ENCODE measurements at regions not wholly inside any gene's neighbourhood (a gene's known extent, or its start where the extent isn't known, plus 50 kb on each side); places are given as distances from the start of the nearest gene placed in this dataset.

- DNase-seq: peak; percentile 65
These were observed 219.0 kb downstream of the SH3BP4 start for GRCh38 chr2:235170536-235171521.

- DNase-seq: peak; percentile 16
These were observed 219.8 kb downstream of the SH3BP4 start for GRCh38 chr2:235171550-235172031.

DNA sequence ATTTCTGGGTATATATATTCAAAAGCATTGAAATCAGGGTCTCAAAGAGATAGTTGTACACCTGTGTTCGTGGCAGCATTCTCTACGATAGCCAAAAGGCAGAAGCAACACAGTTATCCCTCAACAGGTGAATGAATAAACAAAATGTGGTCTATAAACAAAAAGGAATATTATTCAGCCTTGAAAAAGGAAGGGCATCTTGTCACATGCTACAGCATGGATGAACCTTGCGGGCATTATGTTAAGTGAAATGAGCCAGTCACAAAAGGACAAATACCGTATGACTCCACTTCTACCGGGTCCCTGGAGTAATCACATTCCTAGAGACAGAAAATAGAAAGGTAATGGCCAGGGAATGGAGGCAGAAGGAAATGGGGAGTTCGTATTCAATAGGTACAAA is 228.8 kb downstream of the SH3BP4 start:
- no peak for DNase-seq

DNA sequence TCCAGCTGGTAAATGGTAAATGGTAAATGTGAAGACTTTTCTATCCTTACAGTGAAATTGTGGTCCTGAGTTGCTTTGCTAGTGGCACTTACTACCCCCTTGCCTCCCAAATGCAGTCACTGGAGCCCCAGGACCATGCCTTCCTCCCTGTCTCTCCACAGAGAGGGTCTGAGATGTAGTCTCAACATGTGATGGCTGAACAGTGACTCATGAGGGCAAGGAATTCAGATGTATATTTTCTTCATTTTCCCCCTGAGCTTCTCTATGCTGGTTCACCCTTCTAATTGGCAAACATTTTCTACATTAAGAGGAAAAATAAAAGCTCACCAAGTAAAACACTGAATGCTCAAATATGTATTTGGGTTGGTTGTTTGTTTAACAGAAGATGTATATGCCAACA is 232.0 kb downstream of the SH3BP4 start:
- DNase-seq: no peak

- no peak for DNase-seq
These were observed 236.0 kb downstream of the SH3BP4 start for GRCh38 chr2:235187806-235188205.

DNA sequence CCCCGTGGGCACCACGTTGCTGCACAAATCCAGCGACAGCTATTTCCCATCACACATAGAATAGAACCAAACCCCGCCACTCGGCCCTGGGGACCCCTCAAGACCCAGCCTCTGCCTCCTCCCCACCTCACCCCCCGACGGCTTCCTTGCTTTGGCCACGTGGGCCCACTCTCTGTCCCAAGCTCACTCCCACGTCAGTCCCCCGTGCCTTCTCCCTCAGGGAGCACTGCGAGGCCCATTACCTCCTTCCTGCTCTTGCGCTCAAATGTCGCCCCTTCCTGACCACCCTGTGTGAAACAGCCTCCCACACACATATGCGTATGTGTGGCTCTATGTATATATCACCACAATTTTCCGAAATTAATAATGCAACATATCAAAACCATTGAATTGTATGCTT is 239.7 kb downstream of the SH3BP4 start:
- no peak for DNase-seq

GRCh38 chr2:235191978-235192377 is 240.2 kb downstream of the SH3BP4 start:
- no peak for DNase-seq

DNA sequence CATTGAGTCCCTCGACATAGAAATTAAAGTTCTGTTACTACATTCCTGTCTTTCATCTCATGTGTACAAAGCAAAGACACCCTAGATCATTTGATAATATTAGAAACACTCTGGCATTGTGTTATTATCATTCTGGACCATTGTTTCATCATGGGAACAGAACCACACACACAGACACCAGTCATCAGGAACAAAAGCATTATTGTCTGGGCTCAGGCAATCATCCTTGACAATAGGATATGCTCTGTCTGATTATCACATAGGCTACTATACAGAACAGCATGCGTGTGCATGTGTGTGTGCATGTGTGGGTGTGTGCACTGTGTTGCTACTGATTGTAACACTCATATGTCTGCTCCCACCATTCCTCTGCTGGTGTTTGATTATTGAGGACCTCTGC is 242.5 kb downstream of the SH3BP4 start:
- no peak for DNase-seq

- DNase-seq: no peak
These were observed 243.0 kb downstream of the SH3BP4 start for GRCh38 chr2:235194836-235195235.

GRCh38 chr2:235195921-235196320 is 244.1 kb downstream of the SH3BP4 start:
- no peak for DNase-seq

- DNase-seq: no peak
These were observed 247.3 kb downstream of the SH3BP4 start for GRCh38 chr2:235199128-235199527.

DNA sequence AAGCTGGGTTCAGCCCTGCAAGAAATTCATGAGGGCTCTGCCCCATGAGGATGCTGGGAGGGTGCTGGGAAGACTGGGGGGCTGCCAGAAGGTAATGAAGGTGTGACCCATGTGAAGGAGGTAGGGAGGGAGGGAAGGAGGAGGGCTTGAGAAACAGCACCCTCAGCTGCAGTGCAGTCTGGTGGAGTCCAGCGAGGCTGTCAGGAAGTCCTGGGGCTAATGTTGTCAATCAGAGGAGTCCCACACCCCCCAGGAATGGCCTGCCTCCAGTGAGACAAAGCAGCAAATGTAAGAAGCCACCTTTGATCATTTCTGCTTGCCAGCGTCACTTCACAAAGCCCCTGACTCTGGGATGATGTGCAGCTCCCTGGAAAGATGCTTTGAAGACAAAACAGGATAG is 248.4 kb downstream of the SH3BP4 start:
- DNase-seq: no peak

- no peak for DNase-seq
These were observed 249.9 kb downstream of the SH3BP4 start for GRCh38 chr2:235201756-235202155.

- no peak for DNase-seq
These were observed 253.1 kb downstream of the SH3BP4 start for GRCh38 chr2:235204948-235205347.

DNA sequence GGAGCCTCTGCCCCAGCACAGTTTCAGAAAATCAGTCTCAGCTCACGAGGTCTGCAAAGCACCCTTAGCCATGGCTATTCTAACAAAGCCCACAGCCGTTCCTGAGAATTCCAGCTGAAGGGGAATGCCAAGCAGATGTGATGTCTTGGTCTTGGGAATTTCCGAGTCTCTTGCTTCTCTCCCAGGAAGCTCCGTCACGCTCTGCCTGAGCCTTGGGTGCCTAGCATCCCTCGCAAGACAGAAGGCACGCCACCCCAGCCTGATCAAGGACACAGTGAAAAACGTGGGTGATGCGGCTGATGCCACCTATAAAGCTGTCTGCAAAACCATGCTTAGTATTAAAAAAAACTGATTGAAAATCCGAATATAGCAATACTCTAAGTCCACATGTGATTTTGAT is 254.6 kb downstream of the SH3BP4 start:
- no peak for DNase-seq

GRCh38 chr2:235206980-235207579 is 255.3 kb downstream of the SH3BP4 start:
- peak; percentile 71 for DNase-seq

DNA sequence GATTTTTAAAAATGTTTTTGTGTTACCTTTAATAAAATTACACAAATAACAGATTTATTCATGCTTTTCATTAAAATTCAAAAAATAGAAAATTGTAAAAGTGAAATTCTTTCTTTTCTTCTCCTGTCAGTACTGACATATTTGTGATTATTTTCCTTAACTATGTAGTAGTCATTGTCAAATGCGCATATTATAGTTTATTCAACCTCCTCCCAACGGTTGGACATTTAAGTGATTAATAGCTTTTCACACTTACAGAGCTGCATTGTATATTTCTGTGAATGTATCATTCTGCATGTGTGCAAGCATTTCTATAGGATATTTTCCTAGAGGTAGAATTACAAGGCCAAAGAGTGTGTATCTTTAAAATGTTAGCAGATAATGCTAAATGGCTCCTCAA is 259.2 kb downstream of the SH3BP4 start:
- DNase-seq: no peak

DNA sequence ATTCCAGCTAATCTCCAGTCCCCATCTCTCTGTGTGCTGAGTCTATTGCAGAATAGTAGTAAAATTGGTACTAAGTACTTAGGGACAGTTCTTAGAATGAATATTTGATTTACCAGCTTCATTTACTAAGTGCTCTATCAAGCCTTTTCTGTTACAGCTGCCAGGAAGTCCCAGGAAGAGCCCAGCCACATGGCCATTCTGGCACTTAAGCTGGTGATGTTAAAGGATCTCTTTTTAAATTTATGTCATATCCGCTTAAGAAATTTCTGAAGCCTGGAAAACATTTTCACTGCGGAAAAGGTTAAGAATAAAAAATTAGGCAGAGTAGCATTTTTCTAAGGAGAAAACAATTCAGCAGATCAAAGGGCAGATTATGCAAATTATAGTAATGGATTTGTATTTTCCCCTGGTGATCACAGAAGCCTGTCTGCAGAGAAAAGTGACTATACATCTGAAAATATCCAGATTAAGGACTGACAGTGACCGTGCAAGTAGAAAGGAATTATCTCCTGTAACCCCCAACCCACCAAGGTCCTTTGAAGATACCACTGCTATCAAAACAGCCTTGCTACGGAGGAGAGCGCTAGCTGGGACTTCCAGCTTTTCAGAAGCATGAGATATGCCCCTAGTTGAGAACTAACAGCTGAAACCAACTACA is 260.8 kb downstream of the SH3BP4 start:
- no peak for DNase-seq

DNA sequence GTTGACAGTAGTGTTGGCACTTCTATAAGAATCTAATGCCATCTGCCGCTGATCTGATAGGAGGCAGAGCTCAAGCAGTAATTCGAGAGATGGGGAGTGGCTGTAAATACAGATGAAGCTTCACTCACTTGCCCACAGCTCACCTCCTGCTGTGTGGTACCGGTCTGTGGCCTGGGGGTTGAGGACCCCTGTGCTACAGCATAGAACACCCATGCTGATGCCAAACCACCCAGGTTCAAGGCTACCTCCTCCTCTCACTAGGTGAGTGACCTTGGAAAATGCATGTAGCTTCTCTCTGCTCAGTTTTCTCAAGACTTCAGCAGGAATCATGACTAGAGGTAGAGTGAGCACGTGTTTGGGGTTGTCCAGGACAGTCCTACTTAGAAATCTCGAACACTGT is 263.4 kb downstream of the SH3BP4 start:
- DNase-seq: no peak

GRCh38 chr2:235216901-235217300 is 265.1 kb downstream of the SH3BP4 start:
- DNase-seq: no peak

GRCh38 chr2:235217846-235218245 is 266.0 kb downstream of the SH3BP4 start:
- DNase-seq: no peak

DNA sequence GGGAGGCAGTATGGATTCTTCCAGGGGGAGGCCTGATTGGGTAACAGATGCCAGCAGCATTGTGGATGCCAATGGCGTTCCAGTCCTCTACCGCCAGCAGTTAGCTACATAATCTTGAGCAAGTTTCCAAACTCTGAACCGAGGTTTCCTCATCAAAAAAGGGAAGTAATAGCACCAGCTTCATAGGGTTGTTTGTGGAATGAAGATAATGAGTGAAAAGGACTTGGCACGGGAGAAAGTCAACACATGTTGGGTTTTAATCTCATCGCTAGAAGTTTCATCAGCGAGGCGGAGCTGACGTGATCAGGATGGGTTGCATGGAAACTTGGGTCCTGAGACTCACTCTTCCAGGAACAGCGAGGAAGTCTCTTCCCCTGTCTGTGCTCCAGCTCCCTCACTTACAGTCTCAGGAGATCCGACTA is 266.7 kb downstream of the SH3BP4 start:
- no peak for DNase-seq

DNA sequence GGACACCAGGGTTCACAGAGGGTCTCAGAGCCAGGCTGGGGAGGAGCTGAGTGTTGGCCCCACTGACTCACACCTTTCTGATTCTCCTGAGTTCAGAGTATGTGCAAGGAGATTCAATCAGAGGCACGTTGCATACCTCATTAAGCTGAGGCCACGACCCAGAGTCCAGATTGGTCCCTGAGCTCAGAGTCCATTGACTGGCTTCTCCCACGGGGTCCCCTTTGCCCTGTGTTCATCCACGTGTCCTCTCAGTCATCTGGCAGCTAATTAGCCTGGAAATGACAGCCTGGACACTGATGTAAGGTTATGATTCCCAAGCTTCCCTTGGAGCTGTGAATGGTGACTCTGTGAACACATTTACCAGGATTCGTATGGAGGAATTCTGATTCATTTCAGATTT is 267.2 kb downstream of the SH3BP4 start:
- no peak for DNase-seq

GRCh38 chr2:235220331-235220730 is 268.5 kb downstream of the SH3BP4 start:
- DNase-seq: no peak
